HUDEP-2 (cell line): ENCODE measurements at regions not wholly inside any gene's neighbourhood (a gene's known extent, or its start where the extent isn't known, plus 50 kb on each side); places are given as distances from the start of the nearest gene placed in this dataset.
A peak's percentile ranks its signal among the peaks of the same experiment; 100 is the strongest.
"Not testable (repeated sequence)": the region's sequence is repeated elsewhere in the genome, so short reads cannot be mapped to it uniquely, and the experiment has no call there.

ENCODE experiments used
- DNase-seq, 76 experiments: peaks; one replicate each; lab custom pipeline; 2025; ENCODE audit not compliant: unreplicated experiment in 76 of 76; lab: John Stamatoyannopoulos, UW

GRCh38 chr6:164105705-164106104, 691.2 kb downstream of the QKI start:
- no peak for DNase-seq

DNA sequence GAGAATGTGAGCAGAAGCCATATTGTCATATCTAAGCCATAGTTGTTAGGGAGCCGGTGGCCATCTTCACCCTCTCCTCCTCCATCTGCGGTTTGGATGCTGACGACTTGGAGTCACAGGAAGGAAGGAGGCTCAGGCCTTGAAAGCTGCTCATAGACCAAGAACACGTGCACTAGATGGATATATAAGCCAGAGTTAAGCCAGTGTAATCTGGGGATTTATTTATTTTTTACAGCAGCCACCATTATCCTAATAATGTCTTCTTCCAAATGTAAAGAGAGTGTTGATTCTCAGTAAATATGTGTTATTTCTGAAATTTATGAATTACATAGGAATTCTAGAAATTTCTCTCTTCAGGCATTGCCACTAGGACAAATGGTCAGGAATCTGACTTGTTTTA, 689.9 kb downstream of the QKI start:
- no peak for DNase-seq

DNA sequence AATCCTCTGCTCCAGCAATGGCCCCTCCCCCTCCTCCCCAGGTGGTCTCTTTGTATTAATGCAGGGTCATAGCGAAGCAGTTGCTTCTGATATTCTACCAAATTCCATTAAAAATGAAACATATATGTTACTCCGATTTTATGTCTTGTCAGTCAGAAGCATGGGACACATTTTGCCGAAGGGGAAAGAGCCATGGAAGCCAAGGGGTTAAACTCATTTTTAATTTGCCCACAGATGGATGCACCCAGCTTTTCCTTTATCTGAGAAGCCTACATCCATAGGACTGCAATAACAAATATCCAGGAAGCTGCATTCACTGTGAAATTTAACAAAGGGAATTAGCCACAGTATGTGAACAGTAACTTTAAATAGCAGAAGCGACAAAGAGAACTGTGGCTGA, 688.2 kb downstream of the QKI start:
- DNase-seq: no peak

- no peak for DNase-seq
Measured at GRCh38 chr6:164101859-164102258, 687.3 kb downstream of the QKI start.

- DNase-seq: no peak
Measured at GRCh38 chr6:164099269-164099865, 684.8 kb downstream of the QKI start.

DNA sequence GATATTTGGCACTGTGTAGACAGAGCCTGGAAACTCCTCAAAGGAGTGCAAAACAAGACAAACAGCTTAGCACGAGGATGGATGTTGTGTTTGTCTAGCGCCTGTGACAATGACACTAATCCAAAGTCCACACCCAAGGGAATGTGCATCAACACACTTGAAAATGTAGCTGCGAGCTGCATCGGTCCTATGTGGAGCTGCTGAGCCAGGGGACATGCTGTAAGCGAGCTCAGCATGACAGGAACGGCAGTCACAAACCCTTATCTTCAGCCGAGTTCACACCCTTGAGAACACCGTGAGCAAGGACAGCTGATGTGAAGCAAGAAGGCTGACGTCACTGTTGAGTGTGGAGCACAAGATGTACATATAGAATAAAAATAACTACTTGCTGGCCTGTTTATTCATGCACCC, 684.3 kb downstream of the QKI start:
- DNase-seq: peak in 3 of 76 experiments; percentile 6 to 13 (median 10)

DNA sequence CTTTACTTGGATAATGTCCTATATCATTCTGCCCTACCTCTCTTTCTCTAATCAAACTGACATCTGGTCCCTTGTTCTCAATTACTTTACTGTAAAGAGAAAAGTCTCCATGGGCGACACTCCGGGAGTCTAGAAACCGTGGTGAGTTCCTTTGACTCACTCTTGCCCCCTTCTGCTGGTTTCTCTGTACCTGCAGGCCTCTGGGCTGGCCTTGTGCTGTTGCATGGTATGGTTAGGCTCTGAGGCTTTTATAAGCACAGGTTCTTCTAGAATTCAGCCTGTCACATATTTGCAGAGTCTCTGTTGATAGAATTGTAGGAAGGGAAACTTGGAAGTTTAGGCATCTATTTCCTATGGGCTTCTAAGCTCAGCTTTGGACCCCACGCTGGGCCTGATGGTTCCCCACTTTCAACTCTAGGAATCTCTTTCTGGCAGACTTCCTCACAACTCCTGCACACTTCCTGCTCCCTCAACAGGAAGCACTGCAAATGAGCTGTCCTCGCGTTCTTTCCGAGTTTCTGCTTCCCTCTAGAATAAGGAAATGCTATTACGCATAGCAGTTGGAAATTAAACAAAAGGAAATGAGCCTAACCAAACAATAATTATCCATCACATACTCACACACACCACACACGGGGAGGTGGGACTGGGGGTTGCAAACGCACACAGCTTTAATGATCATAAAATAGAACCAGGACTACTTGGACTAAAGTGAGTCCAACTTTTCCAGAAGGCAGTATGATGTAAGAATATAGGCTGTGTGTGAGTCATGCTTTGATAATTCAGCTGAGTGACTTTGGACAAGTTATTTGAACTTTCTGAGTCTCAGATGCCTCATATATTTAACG, 683.3 kb downstream of the QKI start:
- peak in 10 of 76 experiments; percentile 4 to 39 (median 22) for DNase-seq

- no peak for DNase-seq
Measured at GRCh38 chr6:164097056-164097455, 682.5 kb downstream of the QKI start.

- DNase-seq: no peak
Measured at GRCh38 chr6:164095056-164095455, 680.5 kb downstream of the QKI start.

- DNase-seq: no peak
Measured at GRCh38 chr6:164087870-164088269, 673.4 kb downstream of the QKI start.

DNA sequence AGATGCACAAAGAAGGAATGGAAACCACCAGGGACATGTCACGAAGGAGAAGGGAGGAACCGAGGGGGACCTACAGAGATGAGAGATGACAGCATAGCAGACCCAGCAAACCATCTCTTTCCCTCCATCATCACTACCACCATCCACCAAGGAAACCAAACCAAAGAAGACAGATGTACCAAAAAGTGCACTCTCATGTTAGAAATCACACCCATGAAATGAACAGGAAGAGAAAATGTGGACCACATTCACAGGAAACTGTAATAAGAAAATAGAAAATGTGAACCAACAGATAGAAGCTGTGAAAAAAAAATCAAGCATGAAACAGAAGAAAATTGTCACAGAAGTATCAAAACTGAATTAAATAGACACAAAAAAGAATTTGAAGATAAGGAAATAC, 672.7 kb downstream of the QKI start:
- DNase-seq: no peak

DNA sequence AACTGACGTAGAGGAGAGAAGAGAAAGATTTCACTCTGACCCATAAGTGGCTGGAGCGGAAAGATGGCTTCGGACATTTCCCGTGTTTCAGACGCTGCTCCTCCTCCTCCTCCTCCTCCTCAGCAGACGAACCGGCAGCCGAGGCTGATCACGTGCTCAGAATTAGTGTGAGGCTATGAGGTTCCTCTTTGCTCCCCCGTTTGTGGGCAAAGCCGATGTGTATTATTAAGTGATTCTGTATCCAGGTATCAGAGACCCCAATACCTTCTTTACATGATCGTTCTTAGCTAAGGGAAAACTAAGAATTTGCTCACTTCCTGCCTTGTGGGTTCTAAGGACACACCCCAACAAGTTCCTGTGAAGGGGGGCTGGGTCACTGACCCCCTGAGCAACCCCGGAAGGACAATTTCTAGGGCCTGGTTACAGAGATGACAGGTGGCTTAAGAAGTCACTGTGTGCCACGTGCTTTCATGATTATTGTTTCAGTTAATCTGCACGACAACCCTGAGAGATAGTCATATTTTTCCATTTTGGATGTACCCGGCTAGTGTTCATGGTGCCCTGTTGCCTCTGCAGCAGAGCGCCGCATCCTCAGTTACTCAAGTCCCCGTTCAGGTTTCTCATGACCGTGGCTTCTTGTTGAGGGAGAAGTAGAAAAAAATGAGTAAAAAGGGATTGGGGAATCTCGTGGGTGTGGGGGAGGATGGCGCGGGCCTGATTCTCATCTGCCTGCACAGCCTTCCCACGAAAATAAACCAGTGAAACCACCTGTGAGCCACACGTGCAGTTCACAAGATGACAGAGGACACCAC, 671.8 kb downstream of the QKI start:
- DNase-seq: no peak

- no peak for DNase-seq
Measured at GRCh38 chr6:164085091-164086075, 670.9 kb downstream of the QKI start.

- no peak for DNase-seq
Measured at GRCh38 chr6:164079275-164079600, 664.7 kb downstream of the QKI start.

- DNase-seq: no peak
Measured at GRCh38 chr6:164078532-164079274, 664.2 kb downstream of the QKI start.

- not testable (repeated sequence) for DNase-seq
Measured at GRCh38 chr6:164076818-164077532, 662.5 kb downstream of the QKI start.

DNA sequence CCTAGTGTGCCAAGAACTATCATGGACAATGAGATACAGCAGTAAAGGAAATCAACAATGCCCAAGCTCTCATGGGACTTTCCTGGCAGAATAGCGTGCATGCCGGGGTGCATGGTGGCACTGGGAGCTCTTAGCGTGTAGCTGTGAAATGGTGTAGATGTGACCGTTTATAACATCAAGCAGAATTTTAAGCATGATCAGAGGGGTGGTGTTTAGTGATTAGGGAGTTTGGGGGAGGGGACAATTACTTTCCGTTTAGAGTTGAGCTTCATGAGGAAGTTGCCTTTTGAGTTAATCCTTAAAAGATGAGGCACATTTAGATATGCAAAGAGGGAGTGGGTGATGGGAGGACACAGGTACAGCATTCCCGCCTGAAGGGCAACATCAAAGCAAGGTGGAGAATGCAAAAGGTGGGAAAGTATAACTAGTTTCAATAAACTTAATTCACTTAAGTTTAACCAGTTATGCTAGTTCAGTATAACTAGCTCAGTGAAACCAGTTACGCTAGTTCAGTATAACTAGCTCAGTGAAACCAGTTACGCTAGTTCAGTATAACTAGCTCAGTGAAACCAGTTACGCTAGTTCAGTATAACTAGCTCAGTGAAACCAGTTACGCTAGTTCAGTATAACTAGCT, 661.6 kb downstream of the QKI start:
- DNase-seq: no peak

GRCh38 chr6:164072240-164072666, 657.7 kb downstream of the QKI start:
- no peak for DNase-seq
